Testis (tissue), 2 donors: ENCODE measurements at regions not wholly inside any gene's neighbourhood (a gene's known extent, or its start where the extent isn't known, plus 50 kb on each side); places are given as distances from the start of the nearest gene placed in this dataset.

Source experiments
- POLR2A ChIP-seq: fragments of 450-650 bp; IDR thresholded peaks from one replicate; pipeline ENCODE4 v1.6.1; 2017; ENCODE audit warnings: antibody characterized with exemption, mild to moderate bottlenecking, moderate library complexity
- TF ChIP-seq, protein P1 (sequence below), 3 experiments: fragments of 450-650 bp in 2 of 3; fragments of 200-600 bp in 1 of 3; sonication (generic) in 1 of 3; IDR thresholded peaks; one replicate each; pipeline ENCODE4 v1.5.1; 2016 to 2019; ENCODE audit warnings: antibody characterized with exemption in 3 of 3, mild to moderate bottlenecking in 2 of 3, moderate library complexity in 1 of 3

DNA sequence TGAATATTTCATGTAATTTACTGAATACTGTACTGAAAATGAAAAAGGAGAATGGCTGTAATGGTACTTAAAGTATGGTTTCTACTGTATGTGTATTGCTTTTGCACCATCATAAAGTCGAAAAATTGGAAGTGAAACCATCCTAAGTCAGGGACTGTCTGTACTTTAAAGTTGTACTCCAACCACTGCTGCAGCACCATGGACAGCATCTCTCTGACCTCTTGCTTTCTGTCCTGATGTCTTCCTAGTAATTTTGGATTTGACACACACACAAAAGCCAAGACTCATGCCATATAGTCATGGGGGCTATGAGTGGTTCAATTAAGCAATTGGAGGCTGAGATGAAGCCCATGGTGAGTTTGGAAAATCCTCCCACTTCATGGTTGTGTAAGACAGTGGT is 256.3 kb upstream of the PKDCC start:
- TF ChIP-seq, protein P1, sequence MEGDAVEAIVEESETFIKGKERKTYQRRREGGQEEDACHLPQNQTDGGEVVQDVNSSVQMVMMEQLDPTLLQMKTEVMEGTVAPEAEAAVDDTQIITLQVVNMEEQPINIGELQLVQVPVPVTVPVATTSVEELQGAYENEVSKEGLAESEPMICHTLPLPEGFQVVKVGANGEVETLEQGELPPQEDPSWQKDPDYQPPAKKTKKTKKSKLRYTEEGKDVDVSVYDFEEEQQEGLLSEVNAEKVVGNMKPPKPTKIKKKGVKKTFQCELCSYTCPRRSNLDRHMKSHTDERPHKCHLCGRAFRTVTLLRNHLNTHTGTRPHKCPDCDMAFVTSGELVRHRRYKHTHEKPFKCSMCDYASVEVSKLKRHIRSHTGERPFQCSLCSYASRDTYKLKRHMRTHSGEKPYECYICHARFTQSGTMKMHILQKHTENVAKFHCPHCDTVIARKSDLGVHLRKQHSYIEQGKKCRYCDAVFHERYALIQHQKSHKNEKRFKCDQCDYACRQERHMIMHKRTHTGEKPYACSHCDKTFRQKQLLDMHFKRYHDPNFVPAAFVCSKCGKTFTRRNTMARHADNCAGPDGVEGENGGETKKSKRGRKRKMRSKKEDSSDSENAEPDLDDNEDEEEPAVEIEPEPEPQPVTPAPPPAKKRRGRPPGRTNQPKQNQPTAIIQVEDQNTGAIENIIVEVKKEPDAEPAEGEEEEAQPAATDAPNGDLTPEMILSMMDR (IDR thresholded peaks at IDR 0.05) = no peak
- no peak for TF ChIP-seq POLR2A
